WTC11 (cell line): ENCODE measurements at regions not wholly inside any gene's neighbourhood (a gene's known extent, or its start where the extent isn't known, plus 50 kb on each side); places are given as distances from the start of the nearest gene placed in this dataset.

Experiments
- CREM ChIP-seq: sonication (generic); formaldehyde crosslinking; IDR thresholded peaks from 2 replicates; pipeline ENCODE4 v1.8.1; 2022; ENCODE audit warnings: mild to moderate bottlenecking, missing genetic modification reagents, moderate library complexity
- MXD4 ChIP-seq: fragments of 250-450 bp; sonication (Bioruptor Pico); IDR thresholded peaks from 2 replicates; pipeline ENCODE4 v1.8.0; 2021; ENCODE audit warnings: mild to moderate bottlenecking, moderate library complexity, borderline replicate concordance
- SP1 ChIP-seq: sonication (generic); formaldehyde crosslinking; conservative IDR thresholded peaks from 2 replicates; pipeline ENCODE4 v1.8.1; 2022; ENCODE audit warnings: missing genetic modification reagents
- ZNF416 ChIP-seq: fragments of 250-450 bp; sonication (Bioruptor Pico); IDR thresholded peaks from 2 replicates; pipeline ENCODE4 v1.9.0; 2021; ENCODE audit warnings: mild to moderate bottlenecking, inconsistent platforms
- TF ChIP-seq, protein P1 (sequence below): fragments of 200-600 bp; IDR thresholded peaks from 2 replicates; pipeline ENCODE4 v1.8.0; 2022; ENCODE audit warnings: antibody characterized with exemption
- TF ChIP-seq, protein P2 (sequence below): sonication (generic); formaldehyde crosslinking; IDR thresholded peaks from 2 replicates; pipeline ENCODE4 v1.8.1; 2022; ENCODE audit warnings: missing genetic modification reagents, borderline replicate concordance
- TF ChIP-seq, protein P3 (sequence below): fragments of 250-450 bp; sonication (Bioruptor Pico); conservative IDR thresholded peaks from 2 replicates; pipeline ENCODE4 v1.9.0; 2021; ENCODE audit warnings: mild to moderate bottlenecking
- TF ChIP-seq, protein P4 (sequence below): sonication (generic); formaldehyde crosslinking; IDR thresholded peaks from 2 replicates; pipeline ENCODE4 v1.8.1; 2023; ENCODE audit warnings: mild to moderate bottlenecking, missing genetic modification reagents, moderate library complexity

DNA sequence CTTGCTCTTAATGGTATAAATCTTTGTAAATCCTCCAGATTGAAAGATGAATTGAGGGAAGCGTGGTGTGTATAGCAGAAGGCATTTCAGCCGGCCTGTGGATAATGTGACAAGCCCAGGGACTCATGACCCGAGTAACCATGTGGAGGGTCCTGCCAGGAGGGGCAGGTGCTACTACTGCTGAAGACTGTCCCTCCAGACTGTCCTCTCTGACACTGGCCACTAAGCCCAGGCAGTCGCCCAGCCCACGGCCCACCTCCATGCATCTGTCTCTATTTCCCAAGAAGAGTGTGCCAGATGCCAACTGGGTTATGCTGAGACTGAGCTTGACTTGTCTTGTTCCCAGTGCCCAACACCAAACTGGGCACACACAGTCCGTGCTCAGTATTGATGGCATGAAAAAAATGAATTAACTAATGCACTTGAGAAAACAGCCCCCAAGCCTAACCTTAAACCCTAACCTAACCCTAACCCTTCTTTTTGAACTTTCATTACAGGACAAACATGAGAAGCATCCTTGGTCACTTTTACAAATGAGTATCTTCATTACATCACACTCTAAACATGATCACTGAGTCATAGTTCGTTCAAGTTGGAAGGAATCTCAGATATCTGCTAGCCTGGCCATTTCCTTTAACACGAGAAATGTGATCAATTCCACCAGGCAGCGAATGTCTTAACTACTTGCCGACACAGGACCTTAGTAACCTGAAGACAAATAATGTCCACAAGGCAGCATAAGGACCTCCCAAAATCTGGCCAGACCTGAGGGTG lies 182.2 kb upstream of the RREB1 start:
- TF ChIP-seq, protein P1, sequence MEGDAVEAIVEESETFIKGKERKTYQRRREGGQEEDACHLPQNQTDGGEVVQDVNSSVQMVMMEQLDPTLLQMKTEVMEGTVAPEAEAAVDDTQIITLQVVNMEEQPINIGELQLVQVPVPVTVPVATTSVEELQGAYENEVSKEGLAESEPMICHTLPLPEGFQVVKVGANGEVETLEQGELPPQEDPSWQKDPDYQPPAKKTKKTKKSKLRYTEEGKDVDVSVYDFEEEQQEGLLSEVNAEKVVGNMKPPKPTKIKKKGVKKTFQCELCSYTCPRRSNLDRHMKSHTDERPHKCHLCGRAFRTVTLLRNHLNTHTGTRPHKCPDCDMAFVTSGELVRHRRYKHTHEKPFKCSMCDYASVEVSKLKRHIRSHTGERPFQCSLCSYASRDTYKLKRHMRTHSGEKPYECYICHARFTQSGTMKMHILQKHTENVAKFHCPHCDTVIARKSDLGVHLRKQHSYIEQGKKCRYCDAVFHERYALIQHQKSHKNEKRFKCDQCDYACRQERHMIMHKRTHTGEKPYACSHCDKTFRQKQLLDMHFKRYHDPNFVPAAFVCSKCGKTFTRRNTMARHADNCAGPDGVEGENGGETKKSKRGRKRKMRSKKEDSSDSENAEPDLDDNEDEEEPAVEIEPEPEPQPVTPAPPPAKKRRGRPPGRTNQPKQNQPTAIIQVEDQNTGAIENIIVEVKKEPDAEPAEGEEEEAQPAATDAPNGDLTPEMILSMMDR, result no peak
- no peak for TF ChIP-seq MXD4 (CRISPR knock-in tag)
- TF ChIP-seq, protein P2, sequence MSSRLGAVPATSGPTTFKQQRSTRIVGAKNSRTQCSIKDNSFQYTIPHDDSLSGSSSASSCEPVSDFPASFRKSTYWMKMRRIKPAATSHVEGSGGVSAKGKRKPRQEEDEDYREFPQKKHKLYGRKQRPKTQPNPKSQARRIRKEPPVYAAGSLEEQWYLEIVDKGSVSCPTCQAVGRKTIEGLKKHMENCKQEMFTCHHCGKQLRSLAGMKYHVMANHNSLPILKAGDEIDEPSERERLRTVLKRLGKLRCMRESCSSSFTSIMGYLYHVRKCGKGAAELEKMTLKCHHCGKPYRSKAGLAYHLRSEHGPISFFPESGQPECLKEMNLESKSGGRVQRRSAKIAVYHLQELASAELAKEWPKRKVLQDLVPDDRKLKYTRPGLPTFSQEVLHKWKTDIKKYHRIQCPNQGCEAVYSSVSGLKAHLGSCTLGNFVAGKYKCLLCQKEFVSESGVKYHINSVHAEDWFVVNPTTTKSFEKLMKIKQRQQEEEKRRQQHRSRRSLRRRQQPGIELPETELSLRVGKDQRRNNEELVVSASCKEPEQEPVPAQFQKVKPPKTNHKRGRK (CRISPR knock-in tag), result no peak
- TF ChIP-seq CREM (CRISPR knock-in tag), result no peak
- no peak for TF ChIP-seq SP1 (CRISPR knock-in tag)
- TF ChIP-seq, protein P3, sequence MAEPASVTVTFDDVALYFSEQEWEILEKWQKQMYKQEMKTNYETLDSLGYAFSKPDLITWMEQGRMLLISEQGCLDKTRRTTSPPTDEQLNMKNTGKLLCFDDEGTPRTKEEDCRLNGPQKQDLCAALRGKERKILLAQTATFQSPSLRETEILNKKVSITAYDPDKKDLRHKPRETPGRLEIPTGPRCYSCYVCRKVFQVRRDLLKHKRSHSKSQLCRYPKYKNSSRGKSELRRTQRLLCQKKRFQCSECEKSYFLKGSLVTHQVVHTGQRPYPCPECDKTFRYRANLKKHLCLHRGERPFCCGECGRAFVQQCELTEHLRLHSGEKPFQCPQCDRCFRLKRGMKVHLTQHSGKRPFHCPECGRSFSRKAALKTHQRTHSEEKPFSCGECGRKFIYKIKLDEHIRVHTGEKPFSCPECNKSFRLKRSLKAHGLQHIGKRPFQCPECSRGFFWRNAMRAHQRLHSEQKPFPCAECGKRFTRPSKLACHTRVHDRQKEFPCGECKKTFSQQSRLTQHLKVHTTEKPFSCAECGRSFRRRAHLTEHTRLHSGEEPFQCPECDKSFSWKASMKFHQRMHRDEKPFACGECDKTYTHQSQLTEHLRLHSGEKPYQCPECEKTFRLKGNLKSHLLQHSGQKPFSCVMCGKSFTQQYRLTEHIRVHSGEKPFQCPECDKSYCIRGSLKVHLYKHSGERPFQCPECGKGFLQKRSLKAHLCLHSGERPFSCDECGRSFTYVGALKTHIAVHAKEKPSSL (CRISPR knock-in tag), result no peak
- TF ChIP-seq, protein P4, sequence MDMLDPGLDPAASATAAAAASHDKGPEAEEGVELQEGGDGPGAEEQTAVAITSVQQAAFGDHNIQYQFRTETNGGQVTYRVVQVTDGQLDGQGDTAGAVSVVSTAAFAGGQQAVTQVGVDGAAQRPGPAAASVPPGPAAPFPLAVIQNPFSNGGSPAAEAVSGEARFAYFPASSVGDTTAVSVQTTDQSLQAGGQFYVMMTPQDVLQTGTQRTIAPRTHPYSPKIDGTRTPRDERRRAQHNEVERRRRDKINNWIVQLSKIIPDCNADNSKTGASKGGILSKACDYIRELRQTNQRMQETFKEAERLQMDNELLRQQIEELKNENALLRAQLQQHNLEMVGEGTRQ (CRISPR knock-in tag), result no peak
- no peak for TF ChIP-seq ZNF416 (CRISPR knock-in tag)
